Prostate gland (tissue), 2 donors: ENCODE measurements at regions not wholly inside any gene's neighbourhood (a gene's known extent, or its start where the extent isn't known, plus 50 kb on each side); places are given as distances from the start of the nearest gene placed in this dataset.

Experiments used
- CTCF ChIP-seq, 4 experiments: fragments of 200-600 bp in 2 of 4; fragments of 450-650 bp in 2 of 4; sonication (generic) in 2 of 4; IDR thresholded peaks; 1 replicate in 3 of 4; 2 replicates in 1 of 4; pipeline ENCODE4 v1.5.1; 2016 to 2019; ENCODE audit warnings: antibody characterized with exemption in 4 of 4, mild to moderate bottlenecking in 2 of 4, moderate library complexity in 2 of 4
- POLR2A ChIP-seq: fragments of 450-650 bp; IDR thresholded peaks from one replicate; pipeline ENCODE4 v1.6.1; 2016; ENCODE audit warnings: antibody characterized with exemption, mild to moderate bottlenecking

- TF ChIP-seq CTCF (IDR thresholded peaks at IDR 0.05) (no peak), POLR2A (no peak)
Observed at GRCh38 chr5:174980952-174981351, 256.6 kb downstream of the MSX2 start.
